Omental fat pad (tissue), 3 donors: ENCODE measurements at regions not wholly inside any gene's neighbourhood (a gene's known extent, or its start where the extent isn't known, plus 50 kb on each side); places are given as distances from the start of the nearest gene placed in this dataset.

Source experiments
- ATAC-seq: fragments of 150-250 bp; one replicate; pipeline ENCODE4 v1.9.1; 2016; ENCODE audit warnings: mild to moderate bottlenecking, moderate library complexity; ENCODE audit not compliant: low FRiP score
- DNase-seq: peaks from one replicate; pipeline ENCODE4 v3.0.0-alpha.2; 2019; ENCODE audit warnings: low spot score
- CTCF ChIP-seq, 3 donors: fragments of 450-650 bp; IDR thresholded peaks; one replicate each; pipeline ENCODE4 v1.5.1; 2016 to 2017; ENCODE audit warnings: antibody characterized with exemption in 3 of 3, mild to moderate bottlenecking in 3 of 3, moderate library complexity in 2 of 3

DNA sequence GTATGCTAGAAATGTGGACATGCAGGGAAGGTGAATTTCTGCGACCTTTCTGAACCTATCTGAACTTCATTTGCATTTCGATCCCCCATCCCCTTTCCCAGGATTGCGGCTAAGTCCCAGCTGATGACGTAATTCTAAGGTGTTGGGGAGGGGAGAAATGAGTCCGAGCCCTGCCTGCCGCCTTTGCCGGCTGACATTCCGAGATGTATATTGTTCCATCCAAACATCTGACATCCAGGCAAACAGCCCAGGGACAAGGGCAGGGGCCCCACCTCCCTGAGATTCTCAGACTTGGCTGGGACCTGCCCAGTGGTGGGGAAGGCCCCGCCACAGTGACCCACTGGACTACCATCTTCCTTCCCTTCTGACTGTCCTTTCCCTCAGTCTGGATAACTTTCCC is 494.6 kb downstream of the ENC1 start:
- ATAC-seq: no peak
- no peak for TF ChIP-seq CTCF (IDR thresholded peaks at IDR 0.05)

GRCh38 chr5:74143721-74144330 is 496.7 kb downstream of the ENC1 start:
- TF ChIP-seq CTCF (IDR thresholded peaks at IDR 0.05): no peak
- ATAC-seq (no peak), DNase-seq (no peak)

More for the DNA sequence above, 494.6 kb downstream of the ENC1 start:
- no peak for DNase-seq

DNA sequence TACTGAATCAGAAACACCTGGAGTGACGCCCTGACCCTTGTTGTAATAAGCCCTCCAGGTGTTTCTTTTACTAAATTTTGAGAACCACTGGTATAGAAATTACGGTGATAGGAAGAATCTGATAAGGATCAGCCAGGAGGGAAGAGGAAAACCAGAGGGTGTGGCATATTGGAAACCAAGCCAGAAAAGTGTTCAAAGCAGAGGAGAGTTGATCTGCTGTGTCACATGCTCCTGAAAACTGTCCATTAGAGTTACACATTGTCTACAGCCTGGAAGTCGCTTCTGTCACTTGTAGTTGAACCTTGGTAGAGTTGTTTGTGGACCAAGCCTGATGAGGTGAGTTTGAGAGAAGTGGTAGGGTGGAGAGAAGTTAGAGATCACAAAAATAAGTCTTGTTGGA is 497.4 kb downstream of the ENC1 start:
- ATAC-seq: no peak
- TF ChIP-seq CTCF (IDR thresholded peaks at IDR 0.05): no peak
- DNase-seq: no peak

DNA sequence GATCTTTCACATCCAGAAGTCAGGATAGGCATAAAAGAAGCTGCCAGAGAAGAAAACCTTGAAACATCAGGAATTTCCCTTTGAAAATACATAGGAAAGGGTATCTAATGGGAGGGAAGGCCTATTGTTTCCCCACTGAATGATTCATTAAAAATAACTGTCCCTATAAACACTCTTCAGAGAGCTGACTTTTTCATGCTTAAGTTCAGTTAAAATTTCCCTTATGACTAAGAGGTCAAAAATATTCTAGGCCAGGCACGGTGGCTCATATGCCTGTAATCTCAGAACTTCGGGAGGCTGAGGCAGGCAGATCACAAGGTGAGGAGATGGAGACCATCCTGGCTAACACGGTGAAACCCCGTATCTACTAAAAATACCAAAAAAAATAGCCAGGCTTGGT is 499.5 kb downstream of the ENC1 start:
- TF ChIP-seq CTCF (IDR thresholded peaks at IDR 0.05): no peak
- peak; percentile 29 for ATAC-seq

GRCh38 chr5:74140409-74140808 is 500.1 kb downstream of the ENC1 start:
- no peak for DNase-seq
- peak; percentile 35 for ATAC-seq
- TF ChIP-seq CTCF (IDR thresholded peaks at IDR 0.05): no peak

More for the DNA sequence above, 499.5 kb downstream of the ENC1 start:
- DNase-seq: no peak

- DNase-seq (no peak), ATAC-seq (no peak)
- TF ChIP-seq CTCF (IDR thresholded peaks at IDR 0.05): no peak
These were observed 500.9 kb downstream of the ENC1 start for GRCh38 chr5:74139589-74139988.

DNA sequence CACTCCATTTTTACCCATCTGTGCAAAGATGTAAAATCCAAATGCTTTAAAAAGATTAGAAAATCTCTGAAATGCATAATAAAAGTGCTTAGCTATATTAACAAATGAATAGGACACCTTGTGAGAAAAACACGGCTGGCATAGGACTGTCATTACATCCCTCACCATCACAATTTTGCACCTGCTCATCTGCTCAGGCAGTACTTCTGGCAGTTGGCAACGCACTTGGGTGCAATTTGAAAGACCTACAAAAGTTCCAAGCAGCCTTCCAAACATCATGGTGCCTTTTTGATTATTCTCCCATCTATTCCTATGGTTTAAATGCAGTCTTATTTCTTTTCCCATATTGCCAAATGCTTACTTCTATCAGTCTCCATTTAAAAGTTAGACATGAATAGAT is 501.8 kb downstream of the ENC1 start:
- ATAC-seq (no peak), DNase-seq (no peak)
- TF ChIP-seq CTCF (IDR thresholded peaks at IDR 0.05): no peak
